Lower leg skin (tissue), 4 donors: ENCODE measurements at regions not wholly inside any gene's neighbourhood (a gene's known extent, or its start where the extent isn't known, plus 50 kb on each side); places are given as distances from the start of the nearest gene placed in this dataset.

Experiments used
- DNase-seq, 2 donors: peaks; one replicate each; pipeline ENCODE4 v3.0.0-alpha.2; 2019; ENCODE audit warnings: low spot score in 2 of 2
- H3K4me3 ChIP-seq: fragments of 200-600 bp; sonication (generic); 2 replicates; pipeline ENCODE4 v1.5.1; 2017; ENCODE audit warnings: mild to moderate bottlenecking, low read depth; ENCODE audit not compliant: poor library complexity, severe bottlenecking
- POLR2A ChIP-seq, 2 donors: fragments of 450-650 bp; IDR thresholded peaks; one replicate each; pipeline ENCODE4 v1.6.1; 2016 to 2017; ENCODE audit warnings: antibody characterized with exemption in 2 of 2, mild to moderate bottlenecking in 1 of 2, moderate library complexity in 1 of 2
- WGBS, 2 donors: methylation state at CpG; one replicate each; pipeline ENCODE4 v1.1.5; 2018; 5-methylcytosine and 5-hydroxymethylcytosine counted together
- intact Hi-C: fragments of 100-400 bp; cut with DNase I; formaldehyde crosslinking; loops from one replicate; pipeline ENCODE4 v1.15.0; 2023; ENCODE audit warnings: low total_unique reads
- TF ChIP-seq, protein P1 (sequence below), 3 donors: fragments of 450-650 bp; IDR thresholded peaks; one replicate each; pipeline ENCODE4 v1.5.1; 2016; ENCODE audit warnings: antibody characterized with exemption in 3 of 3, mild to moderate bottlenecking in 3 of 3, moderate library complexity in 2 of 3

DNA sequence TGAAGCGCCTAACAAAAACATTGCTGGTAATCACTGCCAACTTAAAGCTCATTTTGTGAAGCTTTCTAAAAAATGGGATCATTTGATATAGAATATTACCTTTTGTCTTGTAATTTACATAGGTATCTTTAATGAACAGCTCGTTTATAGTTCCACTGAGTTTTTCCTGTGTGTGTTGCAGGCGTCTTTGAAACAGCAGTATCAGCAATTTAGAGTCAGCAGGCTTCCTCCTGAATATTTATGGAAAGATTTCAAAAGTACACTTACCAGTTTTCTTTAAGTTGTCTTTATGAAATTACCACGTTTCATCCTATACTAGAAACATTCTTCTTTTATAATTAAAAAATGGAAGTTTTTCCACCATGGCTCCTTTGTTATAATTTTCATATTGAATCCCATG is 140.3 kb upstream of the GRIN3A start:
- TF ChIP-seq POLR2A (IDR thresholded peaks at IDR 0.05): no peak
- TF ChIP-seq, protein P1, sequence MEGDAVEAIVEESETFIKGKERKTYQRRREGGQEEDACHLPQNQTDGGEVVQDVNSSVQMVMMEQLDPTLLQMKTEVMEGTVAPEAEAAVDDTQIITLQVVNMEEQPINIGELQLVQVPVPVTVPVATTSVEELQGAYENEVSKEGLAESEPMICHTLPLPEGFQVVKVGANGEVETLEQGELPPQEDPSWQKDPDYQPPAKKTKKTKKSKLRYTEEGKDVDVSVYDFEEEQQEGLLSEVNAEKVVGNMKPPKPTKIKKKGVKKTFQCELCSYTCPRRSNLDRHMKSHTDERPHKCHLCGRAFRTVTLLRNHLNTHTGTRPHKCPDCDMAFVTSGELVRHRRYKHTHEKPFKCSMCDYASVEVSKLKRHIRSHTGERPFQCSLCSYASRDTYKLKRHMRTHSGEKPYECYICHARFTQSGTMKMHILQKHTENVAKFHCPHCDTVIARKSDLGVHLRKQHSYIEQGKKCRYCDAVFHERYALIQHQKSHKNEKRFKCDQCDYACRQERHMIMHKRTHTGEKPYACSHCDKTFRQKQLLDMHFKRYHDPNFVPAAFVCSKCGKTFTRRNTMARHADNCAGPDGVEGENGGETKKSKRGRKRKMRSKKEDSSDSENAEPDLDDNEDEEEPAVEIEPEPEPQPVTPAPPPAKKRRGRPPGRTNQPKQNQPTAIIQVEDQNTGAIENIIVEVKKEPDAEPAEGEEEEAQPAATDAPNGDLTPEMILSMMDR (IDR thresholded peaks at IDR 0.05): no peak
- H3K4me3 ChIP-seq: no peak overlapping the region
- WGBS, 2 donors: 43 to 46% methylated on average over 4 of the region's 4 CpGs
- no peak for DNase-seq
- intact Hi-C loops: no loop called here

DNA sequence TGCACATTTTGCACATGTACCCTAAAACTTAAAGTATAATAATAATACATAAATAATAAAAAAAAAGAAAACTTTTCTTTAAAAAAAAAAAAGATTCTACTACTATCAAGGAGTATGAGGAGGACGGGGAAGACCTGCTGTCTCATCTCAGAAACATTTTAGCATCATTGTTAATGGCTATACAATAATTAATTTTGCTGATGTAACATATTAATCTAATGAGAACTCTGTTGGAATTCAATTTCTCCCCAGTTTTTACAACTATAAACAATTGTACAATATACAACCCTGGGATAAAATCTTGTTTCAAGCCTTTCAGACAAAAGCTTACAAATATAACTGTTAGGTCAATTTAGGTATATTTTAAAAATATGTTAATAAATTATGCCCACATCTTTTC is 139.0 kb upstream of the GRIN3A start:
- 77 to 86% methylated on average over 1 of the region's 1 CpG for WGBS, 2 donors
- intact Hi-C loops: no loop called here

DNA sequence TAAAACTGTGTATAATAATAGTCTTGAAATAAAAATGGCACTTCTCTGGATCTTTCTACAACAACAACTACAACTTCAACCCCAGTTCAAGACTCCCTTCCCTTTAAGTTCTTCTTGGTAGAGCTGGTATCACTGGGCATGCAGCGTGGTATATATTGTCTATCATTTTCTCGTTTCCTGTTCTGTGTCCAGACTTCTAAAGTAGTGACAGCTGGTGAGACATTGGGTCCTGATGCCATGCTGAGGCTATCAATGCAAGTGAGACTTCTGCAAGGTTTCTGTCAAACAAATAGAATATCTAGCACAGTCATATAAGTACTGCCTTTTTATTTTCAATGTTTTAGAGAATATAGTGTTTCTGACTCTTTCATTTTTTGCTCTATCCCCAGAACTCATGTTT is 123.0 kb upstream of the GRIN3A start:
- TF ChIP-seq POLR2A (IDR thresholded peaks at IDR 0.05): no peak
- H3K4me3 ChIP-seq: no peak overlapping the region
- intact Hi-C loops: no loop called here
- WGBS, 2 donors: 79 to 95% methylated on average over 2 of the region's 2 CpGs
- DNase-seq: no peak

More for the DNA sequence above, 139.0 kb upstream of the GRIN3A start:
- no peak for TF ChIP-seq POLR2A (IDR thresholded peaks at IDR 0.05)
- DNase-seq: no peak
- H3K4me3 ChIP-seq: no peak overlapping the region

DNA sequence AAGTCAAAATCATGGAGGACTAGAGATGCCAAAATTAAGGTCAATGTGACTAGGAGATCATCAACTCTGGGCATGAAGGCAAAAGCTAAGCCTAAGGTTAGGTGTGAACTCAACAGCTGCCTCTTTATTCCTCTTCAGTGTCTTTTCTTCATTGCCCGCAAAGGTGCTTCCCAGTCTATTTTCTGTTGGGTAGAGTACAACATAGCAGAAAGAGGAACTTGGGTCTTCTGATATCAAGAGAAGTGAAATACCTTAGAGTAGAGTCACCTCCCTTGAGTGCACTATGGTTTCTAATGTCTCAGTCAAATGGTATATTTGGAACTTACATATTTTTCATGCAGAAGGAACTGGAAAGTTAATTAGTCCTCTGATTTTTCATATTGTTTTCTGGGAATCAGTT is 122.5 kb upstream of the GRIN3A start:
- no peak for DNase-seq
- TF ChIP-seq, protein P1 (IDR thresholded peaks at IDR 0.05): no peak
- no peak for TF ChIP-seq POLR2A (IDR thresholded peaks at IDR 0.05)
- WGBS, 2 donors: 33 to 100% methylated on average over 1 of the region's 1 CpG
- intact Hi-C loops: no loop called here
- no peak overlapping the region for H3K4me3 ChIP-seq

DNA sequence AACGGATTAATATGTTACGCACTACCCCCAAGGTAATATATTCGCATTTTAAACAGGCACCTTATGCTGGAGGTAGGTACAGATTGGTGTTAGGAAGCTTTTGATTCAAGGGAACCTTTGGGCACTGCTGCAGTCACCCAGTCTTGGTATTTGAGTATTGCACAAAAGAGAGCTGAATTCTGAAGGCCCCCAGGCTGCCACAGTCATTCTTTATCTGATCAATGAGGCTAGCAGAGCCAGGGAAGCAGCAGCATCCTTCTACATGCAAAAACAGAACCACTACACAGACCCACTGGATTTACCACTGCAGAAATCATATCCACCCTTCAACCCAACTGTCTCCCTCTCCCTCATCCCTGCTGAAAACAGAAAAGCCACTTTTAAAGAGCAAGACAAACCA is 121.2 kb upstream of the GRIN3A start:
- 42 to 64% methylated on average over 3 of the region's 3 CpGs for WGBS, 2 donors
- no peak overlapping the region for H3K4me3 ChIP-seq
- no peak for DNase-seq
- intact Hi-C loops: loop anchor here (10.0 kb wide), 1 partner anchor 1285 kb away; no protein-coding TSS in a partner anchor
- no peak for TF ChIP-seq POLR2A (IDR thresholded peaks at IDR 0.05)

DNA sequence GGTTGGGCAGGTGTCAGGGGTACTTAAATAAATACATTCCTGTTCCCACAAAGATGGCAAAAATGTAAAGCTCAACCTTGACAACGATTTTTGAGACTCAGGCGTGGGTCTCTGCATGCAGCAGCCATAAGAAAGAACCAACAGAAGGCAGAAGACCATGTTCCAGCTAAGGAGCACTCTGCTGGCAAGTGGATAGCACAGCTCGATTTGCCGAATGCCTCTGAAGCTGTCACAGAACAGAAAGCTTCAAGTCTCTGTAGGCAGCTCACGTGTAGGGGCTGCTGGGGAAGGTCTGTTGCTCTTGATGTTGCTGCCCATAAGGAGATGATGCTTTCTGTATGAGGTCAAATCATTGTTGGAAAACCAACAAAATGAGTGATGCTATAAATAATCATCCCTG is 119.6 kb upstream of the GRIN3A start:
- no peak overlapping the region for H3K4me3 ChIP-seq
- TF ChIP-seq POLR2A (IDR thresholded peaks at IDR 0.05): no peak
- TF ChIP-seq, protein P1 (IDR thresholded peaks at IDR 0.05): no peak
- WGBS, 2 donors: 77 to 82% methylated on average over 5 of the region's 5 CpGs
- DNase-seq: no peak
- intact Hi-C loops: loop anchor here (10.0 kb wide), 1 partner anchor 1287 kb away; no protein-coding TSS in a partner anchor

DNA sequence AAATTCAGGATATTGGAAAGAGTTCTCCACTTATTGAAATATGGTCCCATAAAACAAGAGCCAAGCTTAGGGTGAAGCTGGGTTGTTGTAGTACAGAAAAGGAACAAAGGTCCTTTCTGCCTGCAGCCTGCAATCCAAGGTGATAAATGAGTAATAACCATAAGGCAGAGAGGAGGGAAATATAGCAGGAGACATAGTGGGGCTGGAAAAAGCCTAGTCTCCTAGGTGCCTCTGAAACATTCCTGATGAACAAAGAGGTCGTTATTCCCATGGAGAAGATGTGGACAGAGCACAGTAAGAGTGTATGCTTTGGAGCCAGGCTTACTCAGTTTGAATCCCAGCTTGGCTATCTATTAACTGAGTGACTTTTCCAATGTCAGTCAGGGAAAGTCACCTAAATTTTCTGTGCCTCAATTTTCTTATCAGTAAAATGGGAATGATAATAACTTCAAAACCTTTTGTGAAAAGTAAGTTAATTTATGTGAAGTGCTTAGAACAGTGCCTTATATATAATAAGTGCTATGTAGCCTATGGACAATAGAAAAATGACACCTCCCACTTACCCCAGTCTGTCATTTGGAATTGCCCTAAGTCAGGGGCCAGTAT is 110.8 kb upstream of the GRIN3A start:
- TF ChIP-seq, protein P1 (IDR thresholded peaks at IDR 0.05): no peak
- no peak for TF ChIP-seq POLR2A (IDR thresholded peaks at IDR 0.05)
- no peak for DNase-seq
- 38 to 48% methylated on average over 1 of the region's 1 CpG for WGBS, 2 donors
- H3K4me3 ChIP-seq: no peak overlapping the region
- intact Hi-C loops: no loop called here
